GM18907 (cell line): ENCODE measurements at regions not wholly inside any gene's neighbourhood (a gene's known extent, or its start where the extent isn't known, plus 50 kb on each side); places are given as distances from the start of the nearest gene placed in this dataset.

Experiments
- ATAC-seq: cut with Tn5 transposase; IDR thresholded peaks from one replicate; pipeline ENCODE4 v1.9.1; 2021; ENCODE audit warnings: mild to moderate bottlenecking, moderate library complexity; ENCODE audit not compliant: unreplicated experiment

DNA sequence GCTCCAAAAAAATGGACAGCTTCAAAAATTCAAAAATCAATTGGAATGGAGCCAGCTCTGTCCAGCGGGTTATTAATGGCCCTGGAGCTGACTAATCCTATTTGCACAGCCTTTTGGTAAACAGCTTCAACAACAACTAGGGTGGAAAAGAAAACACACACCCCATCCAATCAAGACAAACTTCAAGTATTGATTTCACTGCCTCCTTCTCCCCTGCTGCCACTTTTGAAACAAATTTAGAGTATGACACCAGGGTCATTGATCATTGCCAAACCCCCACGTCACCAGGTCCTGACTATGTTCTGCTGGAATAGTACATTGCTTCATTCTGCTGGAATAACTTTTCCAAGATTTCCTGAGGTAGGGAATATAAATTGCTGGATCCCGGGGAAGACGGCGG is 56.8 kb upstream of the GTF3A start:
- no peak for ATAC-seq

- no peak for ATAC-seq
Measured at GRCh38 chr13:27370305-27370872, 54.0 kb upstream of the GTF3A start.

GRCh38 chr13:27371932-27372331 is 52.5 kb upstream of the GTF3A start:
- ATAC-seq, result no peak

DNA sequence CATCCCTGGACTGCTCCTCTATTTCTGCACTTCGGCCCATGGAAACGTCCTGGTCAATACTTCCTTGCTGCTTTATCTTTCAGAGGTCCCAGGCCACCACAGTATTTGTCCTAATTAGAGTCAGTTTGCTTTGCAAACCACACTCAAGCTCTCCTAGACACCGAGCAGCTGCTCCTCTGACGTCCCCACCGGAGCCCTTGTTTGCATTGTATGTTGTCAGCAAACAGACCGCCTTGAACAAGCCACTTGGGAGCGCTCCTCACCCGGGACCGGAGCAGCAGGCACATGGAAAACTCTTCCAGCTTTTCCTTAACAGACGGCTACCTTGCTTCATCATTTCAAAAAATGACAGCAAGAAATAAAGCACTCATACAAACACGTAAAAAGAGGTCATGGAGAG is 51.5 kb upstream of the GTF3A start:
- no peak for ATAC-seq

- peak; percentile 9 for ATAC-seq
Measured at GRCh38 chr13:27374126-27374613, 50.2 kb upstream of the GTF3A start.
